SHP77 treated with DMSO at 0.1 percent for 48 hours (cell line): ENCODE measurements at regions not wholly inside any gene's neighbourhood (a gene's known extent, or its start where the extent isn't known, plus 50 kb on each side); places are given as distances from the start of the nearest gene placed in this dataset.
A peak's percentile ranks its signal among the peaks of the same experiment; 100 is the strongest.

Experiments
- DNase-seq: peaks from one replicate; lab custom pipeline; 2025; lab: John Stamatoyannopoulos, UW

DNA sequence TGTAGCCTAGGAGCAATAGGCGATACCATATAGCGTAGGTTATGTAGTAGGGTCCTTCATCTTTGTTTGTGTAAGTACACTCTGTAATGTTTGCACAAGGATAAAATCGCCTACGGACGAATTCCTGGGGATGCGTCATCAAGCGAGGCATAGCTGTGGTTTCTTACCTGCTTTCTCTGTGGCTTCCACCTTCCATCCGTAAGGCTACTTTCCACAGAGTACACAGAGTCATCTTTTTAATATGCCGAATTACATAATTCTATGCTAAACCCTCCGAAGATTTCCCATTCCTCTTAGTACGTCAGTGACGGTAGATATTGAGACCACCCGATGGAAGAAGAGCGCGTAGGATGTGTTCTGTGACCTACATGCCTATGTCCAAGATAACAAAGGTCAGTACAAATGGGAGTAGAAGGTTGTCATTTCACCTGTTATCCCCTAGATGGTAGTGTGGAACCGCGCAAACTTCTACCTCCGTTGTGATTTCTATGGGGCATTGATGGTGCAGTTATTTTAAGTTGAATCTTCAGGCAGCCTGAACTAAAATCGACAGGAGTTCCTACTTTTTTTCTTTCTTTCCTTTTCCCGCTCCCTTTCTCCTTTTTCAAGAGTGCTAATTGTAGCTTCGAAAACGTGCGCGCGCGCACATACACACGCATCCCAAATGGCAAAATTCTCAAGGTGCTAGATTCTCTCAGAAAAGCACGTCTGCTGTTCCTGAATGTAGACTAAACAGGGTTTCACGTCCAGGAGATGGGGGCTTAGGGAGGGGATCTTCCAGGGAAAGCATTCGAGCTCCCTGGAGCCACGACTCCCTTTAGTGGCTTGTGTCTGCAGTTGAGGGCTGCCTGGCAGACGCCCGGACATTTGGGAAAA is 111.7 kb upstream of the MBL2 start:
- DNase-seq: peak; percentile 19

DNA sequence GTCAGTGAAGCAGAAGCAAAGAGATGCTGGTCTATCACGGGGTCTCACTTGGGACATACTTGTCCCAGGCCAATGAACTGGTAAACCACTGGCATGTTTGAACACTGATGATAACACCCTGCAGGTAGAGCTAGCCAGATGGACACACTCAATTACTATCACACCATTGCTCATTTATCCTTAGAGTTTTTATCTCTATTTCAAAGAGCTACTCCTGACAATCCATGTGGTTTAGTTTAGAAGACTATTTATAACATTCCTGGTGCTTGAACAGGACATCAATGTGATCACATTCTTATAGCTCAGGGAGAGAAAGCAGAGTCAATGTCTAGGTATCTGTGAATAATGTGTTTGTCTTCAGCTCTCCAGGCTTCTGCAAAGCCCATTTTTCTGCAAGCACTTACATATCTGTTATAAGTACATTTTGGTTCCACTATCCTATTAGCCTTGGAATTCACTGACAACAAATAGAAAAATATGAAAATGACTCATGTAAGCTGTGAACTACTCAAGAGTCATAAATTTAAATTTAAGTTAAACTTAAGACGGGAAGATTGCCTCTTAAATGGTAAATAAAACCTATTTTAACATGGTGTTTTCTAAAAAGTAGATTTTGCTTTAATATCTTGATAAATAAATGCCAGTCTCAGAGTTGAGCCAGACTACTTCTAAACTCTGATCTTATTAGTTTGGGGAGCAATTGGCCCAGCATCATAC is 106.7 kb upstream of the MBL2 start:
- DNase-seq: no peak

DNA sequence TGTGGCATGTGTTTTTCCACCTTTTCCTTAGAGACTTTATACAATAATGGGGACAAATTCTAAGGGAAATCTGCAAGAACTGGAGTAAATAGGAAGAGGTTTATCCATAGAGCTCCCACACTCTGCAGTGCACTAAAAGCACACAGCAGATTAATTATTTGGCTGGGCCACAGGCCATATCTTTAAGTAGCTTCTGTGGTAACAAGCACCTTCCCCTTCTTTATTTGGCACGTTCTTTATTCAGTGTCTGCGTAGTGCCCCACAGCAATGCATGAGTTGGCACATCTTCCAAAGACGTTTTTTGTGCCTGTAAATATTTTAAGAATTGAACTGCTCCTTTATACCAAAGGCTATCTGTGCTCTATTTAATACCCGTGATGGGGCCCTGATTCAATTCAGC is 104.9 kb upstream of the MBL2 start:
- DNase-seq: no peak

GRCh38 chr10:52875336-52875735 is 102.8 kb upstream of the MBL2 start:
- no peak for DNase-seq

- DNase-seq: no peak
These were observed 102.0 kb upstream of the MBL2 start for GRCh38 chr10:52874581-52874980.

- no peak for DNase-seq
These were observed 98.7 kb upstream of the MBL2 start for GRCh38 chr10:52871191-52871843.

DNA sequence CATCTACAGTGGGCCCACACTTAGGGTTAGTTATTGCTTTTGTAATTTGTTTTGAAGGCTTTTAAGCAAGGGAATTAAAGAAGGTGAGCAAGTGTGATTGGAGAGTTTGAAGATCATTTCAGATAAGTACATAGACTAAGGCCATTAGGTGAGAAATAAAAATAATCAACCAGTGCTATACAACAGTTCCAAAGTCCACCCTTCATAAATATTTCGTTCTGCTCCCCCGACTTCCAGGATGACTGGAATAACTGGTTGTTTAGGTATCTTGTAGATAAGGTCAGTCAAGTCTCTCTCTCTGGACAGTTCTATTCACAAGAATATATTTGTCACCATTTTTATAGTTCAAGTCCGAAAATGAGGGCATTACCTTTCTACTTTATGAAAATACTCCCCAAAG is 98.0 kb upstream of the MBL2 start:
- DNase-seq: no peak

DNA sequence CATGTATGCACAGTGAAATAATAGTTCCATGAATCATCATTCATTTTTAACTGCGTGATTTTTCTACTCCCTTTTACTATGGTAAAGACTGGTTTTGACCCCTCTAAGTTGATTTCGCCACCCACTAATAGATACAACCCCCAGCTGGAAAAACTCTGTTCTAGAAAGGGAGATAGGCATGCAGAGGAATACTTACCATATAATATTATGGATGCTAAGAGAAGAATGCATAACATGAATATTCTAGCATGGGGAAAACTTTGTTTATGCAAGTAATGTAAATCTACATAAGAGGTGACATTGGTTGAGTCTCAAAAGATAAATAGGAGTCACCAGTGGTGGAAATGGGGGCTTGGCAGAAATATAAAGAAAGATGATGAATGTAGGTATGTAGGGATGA is 97.3 kb upstream of the MBL2 start:
- no peak for DNase-seq

DNA sequence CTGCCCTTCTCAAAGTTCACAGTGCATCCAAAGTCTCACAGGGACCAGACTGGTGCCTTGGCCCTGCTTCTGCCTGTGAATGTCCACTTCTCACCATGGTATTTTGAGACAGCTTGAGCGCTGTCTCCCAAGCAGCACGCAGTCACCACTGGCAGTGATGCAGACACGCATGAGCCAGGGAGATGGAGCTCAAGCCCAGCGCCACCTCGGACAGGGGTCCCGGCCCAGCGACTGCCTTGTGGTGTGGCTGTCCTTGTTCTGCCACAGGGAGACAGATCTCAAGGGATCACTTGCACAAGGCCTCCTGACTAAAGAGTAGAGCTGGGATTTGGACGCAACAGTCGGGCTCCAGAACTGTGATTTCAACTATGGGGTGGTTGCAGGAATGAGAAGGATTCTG is 92.6 kb upstream of the MBL2 start:
- DNase-seq: no peak

DNA sequence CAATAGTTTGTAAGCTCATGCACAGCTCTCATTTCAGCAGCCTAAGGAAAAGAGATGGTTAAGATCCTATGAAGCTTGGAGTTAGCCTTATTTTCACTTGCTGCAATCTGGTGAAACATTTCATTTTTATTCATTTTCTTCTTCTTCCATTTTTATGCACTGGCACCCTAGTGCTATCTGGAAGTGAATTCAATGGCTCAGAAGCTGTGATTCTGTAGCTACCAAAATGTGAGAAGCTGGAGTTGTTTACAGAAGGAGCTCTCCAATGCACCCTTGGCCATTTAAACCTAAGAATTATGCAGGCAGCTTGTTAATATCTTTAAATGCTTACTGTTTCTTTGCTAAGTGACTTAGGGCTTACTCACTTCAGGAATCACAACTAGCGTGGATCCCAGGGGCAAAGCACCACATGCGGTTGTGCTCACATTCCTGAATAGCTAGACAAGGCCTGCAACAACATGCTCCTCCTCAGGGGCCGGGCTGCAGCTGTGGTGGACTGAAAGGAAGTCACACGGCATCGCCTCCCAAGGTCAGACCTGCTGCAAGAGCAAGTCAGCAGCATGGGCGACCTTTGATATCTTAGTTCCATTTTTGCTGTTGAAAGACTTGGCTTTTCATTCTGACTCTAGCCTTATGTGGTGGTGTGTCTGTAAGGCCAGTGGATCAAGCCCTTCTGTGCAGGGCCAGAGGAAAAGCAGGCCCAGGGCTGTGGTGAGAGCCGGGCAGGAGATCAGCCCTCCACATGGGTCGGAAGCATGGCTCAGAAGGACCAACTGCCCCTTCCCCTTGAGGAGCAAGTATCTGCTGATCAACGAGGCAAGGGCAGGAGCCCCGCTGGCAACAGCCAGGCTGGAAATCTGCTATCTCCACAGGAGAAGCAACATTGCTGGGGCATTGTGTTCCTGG is 91.9 kb upstream of the MBL2 start:
- no peak for DNase-seq

DNA sequence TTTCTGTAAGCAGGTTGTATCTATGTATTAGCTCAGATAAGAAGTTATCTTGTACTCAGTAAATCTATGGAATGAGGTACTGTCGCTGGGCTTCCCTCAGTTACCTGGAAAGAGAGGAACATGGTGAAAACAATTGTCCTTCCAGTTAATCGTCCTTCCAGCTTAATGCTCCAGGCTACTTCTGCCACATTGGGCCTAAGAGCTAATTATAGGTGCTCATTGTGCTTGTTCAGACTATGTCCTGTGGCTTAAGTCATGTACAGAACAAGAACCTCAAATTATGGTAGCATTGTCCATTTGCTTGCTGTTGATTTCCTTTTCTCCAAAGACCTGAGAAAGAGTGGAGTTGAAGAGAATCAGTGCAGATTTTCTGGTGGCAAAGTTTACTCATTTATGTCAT is 86.1 kb upstream of the MBL2 start:
- no peak for DNase-seq

DNA sequence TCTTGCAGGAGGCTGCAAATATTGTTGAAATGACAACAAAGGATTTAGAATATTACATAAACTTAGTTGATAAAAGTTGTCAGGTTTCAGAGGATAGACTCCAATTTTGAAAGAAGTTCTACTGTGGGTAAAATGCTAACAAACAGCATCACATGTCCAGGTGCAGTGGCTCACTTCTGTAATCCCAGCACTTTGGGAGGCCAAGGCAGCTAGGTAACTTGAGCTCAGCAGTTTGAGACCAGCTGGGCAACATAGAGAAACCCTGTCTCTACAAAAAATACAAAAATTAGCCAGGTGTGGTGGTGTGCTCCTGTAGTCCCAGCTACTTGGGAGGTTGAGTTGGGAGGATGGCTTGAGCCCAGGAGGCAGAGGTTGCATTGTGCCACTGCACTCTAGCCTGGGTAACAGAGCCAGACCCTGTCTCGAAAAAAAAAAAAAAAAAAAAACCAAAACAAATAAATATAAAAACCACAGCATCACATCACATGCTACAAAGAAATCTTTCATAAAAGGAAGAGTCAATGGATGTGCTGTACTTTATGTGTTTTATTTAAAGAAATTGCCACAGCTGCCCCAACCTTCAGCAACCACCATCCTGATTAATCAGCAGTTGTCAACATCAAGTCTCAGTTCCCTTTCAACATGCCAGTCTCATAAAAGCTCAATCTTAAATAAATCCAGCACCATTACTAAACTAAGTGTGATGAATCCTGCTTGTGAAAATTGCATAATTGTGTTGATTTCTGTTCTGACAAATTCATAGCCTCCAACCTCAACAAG is 83.2 kb upstream of the MBL2 start:
- DNase-seq: no peak

DNA sequence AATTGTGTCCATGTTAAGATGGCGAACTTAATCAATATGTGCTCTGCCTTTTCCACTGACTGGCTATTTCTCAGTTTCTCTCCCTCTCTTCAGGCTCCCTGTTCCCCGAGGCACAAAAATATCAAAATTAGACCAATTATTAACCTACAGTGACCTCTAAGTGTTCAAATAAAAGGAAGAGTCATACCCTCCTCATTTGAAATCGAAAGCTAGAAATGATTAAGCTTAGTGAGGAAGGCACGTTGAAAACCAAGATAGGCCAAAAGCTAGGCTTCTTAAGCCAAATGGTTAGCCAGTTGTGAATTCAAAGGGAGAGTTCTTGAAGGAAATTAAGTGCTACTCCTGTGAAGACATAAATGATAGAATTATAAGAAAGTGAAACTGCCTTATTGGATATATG is 81.1 kb upstream of the MBL2 start:
- no peak for DNase-seq

- DNase-seq: no peak
These were observed 64.2 kb upstream of the MBL2 start for GRCh38 chr10:52836816-52837215.
